ENCODE measurements at regions not wholly inside any gene's neighbourhood (a gene's known extent, or its start where the extent isn't known, plus 50 kb on each side); places are given as distances from the start of the nearest gene placed in this dataset.

GRCh38 chr5:96045888-96046287, 84.2 kb upstream of the ELL2 start:
- TF ChIP-seq CTCF (IDR thresholded peaks at IDR 0.05) (no peak), POLR2AphosphoS5 (IDR thresholded peaks at IDR 0.05; ENCODE audit: low read depth, low read length) (no peak), REST (IDR thresholded peaks at IDR 0.05; ENCODE audit: insufficient read depth in 1 of 2, low read depth in 2 of 2, low read length in 1 of 2) (no peak), SIN3A (IDR thresholded peaks at IDR 0.05; ENCODE audit: borderline replicate concordance, insufficient read depth, low read depth, low read length) (no peak)
